Transverse colon (tissue), 4 donors: ENCODE measurements at regions not wholly inside any gene's neighbourhood (a gene's known extent, or its start where the extent isn't known, plus 50 kb on each side); places are given as distances from the start of the nearest gene placed in this dataset.

Experiments used
- DNase-seq: peaks from one replicate; pipeline ENCODE4 v3.0.0-alpha.2; 2019
- H3K27ac ChIP-seq, 4 donors: fragments of 200-600 bp; sonication (generic); 2 replicates each; pipeline ENCODE4 v1.5.1; 2016 to 2018; ENCODE audit warnings: inconsistent platforms in 4 of 4
- H3K27me3 ChIP-seq: fragments of 200-600 bp; sonication (generic); 2 replicates; pipeline ENCODE4 v1.5.1; 2017; ENCODE audit warnings: inconsistent platforms
- H3K36me3 ChIP-seq, 4 donors: fragments of 200-600 bp; sonication (generic); 2 replicates each; pipeline ENCODE4 v1.5.1; 2017 to 2019; ENCODE audit warnings: inconsistent platforms in 4 of 4
- H3K4me1 ChIP-seq, 4 donors: fragments of 200-600 bp; sonication (generic); 2 replicates each; pipeline ENCODE4 v1.5.1; 2017 to 2020; ENCODE audit warnings: inconsistent platforms in 4 of 4
- H3K4me3 ChIP-seq, 4 donors: fragments of 200-600 bp; sonication (generic); 1 replicate in 1 of 4; 2 replicates in 3 of 4; pipeline versions ENCODE4 v1.5.1 to v1.6.1; 2017 to 2019; ENCODE audit warnings: inconsistent platforms in 4 of 4
- H3K9me3 ChIP-seq, 2 donors: fragments of 200-600 bp; sonication (generic); 2 replicates each; pipeline ENCODE4 v1.5.1; 2017 to 2019; ENCODE audit warnings: inconsistent platforms in 2 of 2
- EP300 ChIP-seq: sonication (generic); formaldehyde crosslinking; IDR thresholded peaks from one replicate; pipeline ENCODE4 v1.6.1; 2017; ENCODE audit warnings: antibody characterized with exemption, low read depth
- POLR2A ChIP-seq: fragments of 450-650 bp; IDR thresholded peaks from one replicate; pipeline ENCODE4 v1.6.1; 2016; ENCODE audit warnings: antibody characterized with exemption, mild to moderate bottlenecking, moderate library complexity
- POLR2AphosphoS5 ChIP-seq, 3 donors: sonication (generic); formaldehyde crosslinking; IDR thresholded peaks; one replicate each; pipeline ENCODE4 v1.6.1; 2016; ENCODE audit warnings: antibody characterized with exemption in 3 of 3
- WGBS, 2 donors: methylation state at CpG; one replicate each; pipeline ENCODE4 v1.1.5; 2018; ENCODE audit warnings: low coverage in 1 of 2; 5-methylcytosine and 5-hydroxymethylcytosine counted together
- in situ Hi-C, 4 donors: fragments of 200-750 bp; cut with MboI; loops; one replicate each; pipeline versions ENCODE4 v1.15.0 to v1.15.1; 2017; ENCODE audit warnings: low sequenced_read_pairs in 3 of 4, low pct_ligation_motif_present in 1 of 4, low pct_unique_long_range_greater_than_20kb in 1 of 4
- intact Hi-C: fragments of 100-400 bp; cut with DNase I; formaldehyde crosslinking; loops from one replicate; pipeline ENCODE4 v1.15.1; 2023; ENCODE audit warnings: low total_unique reads
- TF ChIP-seq, protein P1 (sequence below), 5 experiments: fragments of 200-600 bp in 3 of 5; fragments of 450-650 bp in 2 of 5; sonication (generic) in 3 of 5; IDR thresholded peaks; 1 replicate in 2 of 5; 2 replicates in 3 of 5; pipeline ENCODE4 v1.5.1; 2016 to 2017; ENCODE audit warnings: antibody characterized with exemption in 5 of 5, inconsistent platforms in 3 of 5, mild to moderate bottlenecking in 2 of 5, moderate library complexity in 1 of 5

DNA sequence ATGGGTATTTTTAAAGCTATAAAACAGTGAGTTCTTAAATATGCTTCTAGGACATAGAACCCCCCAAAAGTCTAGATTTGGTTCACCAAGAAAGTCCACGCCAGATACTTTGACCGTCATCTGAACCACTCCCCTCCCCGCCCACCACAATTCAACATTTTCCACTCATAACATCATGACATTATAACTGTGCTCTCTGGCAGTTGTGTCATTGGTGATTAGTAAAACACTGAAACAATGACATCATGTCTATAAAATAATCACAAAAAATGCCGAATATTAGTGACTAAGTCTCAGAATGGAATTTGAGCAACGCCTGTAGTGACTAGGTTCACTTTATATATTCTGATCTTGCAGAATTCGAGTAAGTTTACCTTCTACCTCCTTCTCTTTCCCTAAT is 732.3 kb downstream of the FGF9 start:
- H3K36me3 ChIP-seq: no peaks in the 10 kb centered on the region
- no peaks in the 10 kb centered on the region for H3K9me3 ChIP-seq
- in situ Hi-C loops (no loop called here), intact Hi-C loops (no loop called here)
- no peak overlapping the region for H3K4me3 ChIP-seq
- 81 to 87% methylated on average over 6 of the region's 6 CpGs for WGBS, 2 donors
- no peaks in the 10 kb centered on the region for H3K4me1 ChIP-seq
- no peak overlapping the region for H3K27ac ChIP-seq
- TF ChIP-seq, protein P1, sequence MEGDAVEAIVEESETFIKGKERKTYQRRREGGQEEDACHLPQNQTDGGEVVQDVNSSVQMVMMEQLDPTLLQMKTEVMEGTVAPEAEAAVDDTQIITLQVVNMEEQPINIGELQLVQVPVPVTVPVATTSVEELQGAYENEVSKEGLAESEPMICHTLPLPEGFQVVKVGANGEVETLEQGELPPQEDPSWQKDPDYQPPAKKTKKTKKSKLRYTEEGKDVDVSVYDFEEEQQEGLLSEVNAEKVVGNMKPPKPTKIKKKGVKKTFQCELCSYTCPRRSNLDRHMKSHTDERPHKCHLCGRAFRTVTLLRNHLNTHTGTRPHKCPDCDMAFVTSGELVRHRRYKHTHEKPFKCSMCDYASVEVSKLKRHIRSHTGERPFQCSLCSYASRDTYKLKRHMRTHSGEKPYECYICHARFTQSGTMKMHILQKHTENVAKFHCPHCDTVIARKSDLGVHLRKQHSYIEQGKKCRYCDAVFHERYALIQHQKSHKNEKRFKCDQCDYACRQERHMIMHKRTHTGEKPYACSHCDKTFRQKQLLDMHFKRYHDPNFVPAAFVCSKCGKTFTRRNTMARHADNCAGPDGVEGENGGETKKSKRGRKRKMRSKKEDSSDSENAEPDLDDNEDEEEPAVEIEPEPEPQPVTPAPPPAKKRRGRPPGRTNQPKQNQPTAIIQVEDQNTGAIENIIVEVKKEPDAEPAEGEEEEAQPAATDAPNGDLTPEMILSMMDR (IDR thresholded peaks at IDR 0.05): no peak
- TF ChIP-seq EP300 (no peak), POLR2AphosphoS5 (IDR thresholded peaks at IDR 0.05) (no peak), POLR2A (no peak)
- no peak for DNase-seq
- H3K27me3 ChIP-seq: no peaks in the 10 kb centered on the region

GRCh38 chr13:22405891-22406290 is 735.0 kb downstream of the FGF9 start:
- H3K27ac ChIP-seq: no peak overlapping the region
- in situ Hi-C loops (no loop called here), intact Hi-C loops (no loop called here)
- TF ChIP-seq POLR2AphosphoS5 (IDR thresholded peaks at IDR 0.05) (no peak), EP300 (no peak), POLR2A (no peak)
- TF ChIP-seq, protein P1 (IDR thresholded peaks at IDR 0.05): no peak
- 83% methylated on average over 1 of the region's 1 CpG; no CpG with 5 or more reads in 1 of the 2 donors for WGBS, 2 donors
- H3K36me3 ChIP-seq: no peaks in the 10 kb centered on the region
- no peaks in the 10 kb centered on the region for H3K9me3 ChIP-seq
- no peaks in the 10 kb centered on the region for H3K4me1 ChIP-seq
- H3K27me3 ChIP-seq: no peaks in the 10 kb centered on the region
- no peak for DNase-seq
- no peak overlapping the region for H3K4me3 ChIP-seq

DNA sequence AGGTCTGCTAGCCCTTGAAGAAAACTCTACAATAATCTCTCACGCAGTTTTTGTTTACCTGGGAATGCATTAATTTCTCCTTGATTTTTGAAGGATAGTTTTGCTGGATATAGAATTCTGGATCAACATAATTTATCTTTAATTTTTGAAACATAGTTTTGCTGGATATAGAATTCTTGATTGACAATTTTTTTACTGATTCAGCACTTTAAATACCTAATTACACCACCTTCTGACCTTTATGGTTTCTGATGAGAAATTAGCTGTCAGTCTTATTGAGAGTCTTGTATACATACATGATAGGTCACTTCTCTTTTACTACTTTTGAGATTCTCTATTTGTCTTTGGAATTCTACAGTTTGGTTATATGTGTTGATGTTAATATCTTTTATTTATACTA is 741.6 kb downstream of the FGF9 start:
- Histone ChIP-seq H3K9me3 (peaks cover 15 to 21% of the 10 kb centered on the region in 2 donors), H3K4me3 (no peak overlapping the region), H3K27ac (no peak overlapping the region), H3K4me1 (no peaks in the 10 kb centered on the region), H3K36me3 (no peaks in the 10 kb centered on the region), H3K27me3 (no peaks in the 10 kb centered on the region)
- TF ChIP-seq, protein P1 (IDR thresholded peaks at IDR 0.05): no peak
- TF ChIP-seq EP300: no peak
- no peak for TF ChIP-seq POLR2AphosphoS5 (IDR thresholded peaks at IDR 0.05)
- TF ChIP-seq POLR2A: no peak
- WGBS, 2 donors: 82 to 90% methylated on average over 1 of the region's 1 CpG
- DNase-seq: no peak
- in situ Hi-C loops: no loop called here
- intact Hi-C loops: no loop called here

GRCh38 chr13:22422023-22422422 is 751.1 kb downstream of the FGF9 start:
- no peak for TF ChIP-seq EP300
- no peak for TF ChIP-seq POLR2A
- no peak for TF ChIP-seq POLR2AphosphoS5 (IDR thresholded peaks at IDR 0.05)
- TF ChIP-seq, protein P1 (IDR thresholded peaks at IDR 0.05): no peak
- in situ Hi-C loops: no loop called here
- H3K9me3 ChIP-seq: no peaks in the 10 kb centered on the region
- DNase-seq: no peak
- intact Hi-C loops: no loop called here
- no peaks in the 10 kb centered on the region for H3K4me1 ChIP-seq
- H3K36me3 ChIP-seq: no peaks in the 10 kb centered on the region
- H3K4me3 ChIP-seq: no peak overlapping the region
- no peaks in the 10 kb centered on the region for H3K27me3 ChIP-seq
- no peak overlapping the region for H3K27ac ChIP-seq
